ENCODE measurements at regions not wholly inside any gene's neighbourhood (a gene's known extent, or its start where the extent isn't known, plus 50 kb on each side); places are given as distances from the start of the nearest gene placed in this dataset.
"Not testable (repeated sequence)": the region's sequence is repeated elsewhere in the genome, so short reads cannot be mapped to it uniquely, and the experiment has no call there.

DNA sequence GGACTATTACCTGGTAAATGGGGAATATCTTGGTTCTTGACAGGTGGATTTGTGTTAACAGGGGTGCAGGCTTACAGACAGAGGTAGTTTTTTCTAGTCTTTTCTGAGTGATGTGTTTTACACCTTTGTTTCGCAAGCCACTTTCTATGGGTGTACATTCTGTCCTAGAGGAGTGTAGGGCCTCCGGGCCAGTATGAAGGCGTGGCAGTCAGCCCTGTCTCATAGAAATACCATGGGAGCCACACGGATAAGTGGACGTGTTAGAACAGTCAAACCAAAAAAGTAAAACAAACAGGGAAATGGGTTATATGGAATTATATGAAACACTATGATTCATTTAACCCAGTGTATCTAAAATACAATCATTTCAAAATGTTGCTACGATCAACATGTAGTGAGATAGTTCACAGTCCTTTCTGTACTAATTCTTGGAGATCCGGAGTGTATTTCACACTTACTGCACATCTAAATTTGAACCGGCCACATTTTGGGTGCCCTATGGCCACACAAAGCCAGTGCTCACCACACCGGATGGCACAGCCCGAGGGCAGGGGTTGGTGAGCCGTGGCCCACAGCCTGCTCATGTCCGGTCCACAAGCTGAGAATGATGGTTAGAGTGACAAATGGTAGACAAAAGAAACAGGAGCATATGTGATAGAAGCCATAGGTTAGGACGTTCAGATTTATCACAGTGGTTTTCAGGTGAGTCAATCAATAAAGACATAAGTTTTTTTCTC, 80.1 kb upstream of the IRX4 start:
- FAIRE-seq: no peak

DNA sequence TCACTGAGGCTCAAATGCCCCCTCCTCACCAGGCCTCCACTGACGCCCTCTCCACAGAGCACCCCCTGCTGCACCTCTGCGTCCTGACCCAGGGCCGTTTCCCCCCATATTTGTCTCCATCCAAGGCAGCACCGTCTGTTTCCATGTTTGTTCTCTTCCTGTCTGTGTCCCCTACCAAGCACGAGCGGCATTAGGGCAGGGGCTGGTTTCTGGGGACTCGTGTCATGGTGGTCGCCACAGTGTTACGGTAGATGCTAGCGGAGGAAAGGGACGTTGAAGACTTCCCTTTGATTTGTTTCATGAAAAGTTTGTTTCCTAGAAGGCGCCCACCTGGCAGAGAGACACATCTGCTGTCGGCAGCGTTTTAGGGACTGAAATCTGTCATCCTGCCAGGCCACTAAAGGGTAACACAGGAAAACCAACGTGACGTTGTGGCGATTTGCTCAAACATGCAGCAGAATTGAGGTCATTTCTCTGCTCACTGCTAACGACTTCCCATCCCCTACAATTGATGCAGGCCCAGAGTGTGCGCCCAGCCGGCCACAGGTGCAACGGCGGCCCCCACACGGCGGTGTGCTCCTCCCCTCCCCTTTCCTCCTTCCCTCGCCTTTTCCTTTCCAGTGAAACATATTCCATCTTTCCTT, 79.3 kb upstream of the IRX4 start:
- FAIRE-seq: no peak

DNA sequence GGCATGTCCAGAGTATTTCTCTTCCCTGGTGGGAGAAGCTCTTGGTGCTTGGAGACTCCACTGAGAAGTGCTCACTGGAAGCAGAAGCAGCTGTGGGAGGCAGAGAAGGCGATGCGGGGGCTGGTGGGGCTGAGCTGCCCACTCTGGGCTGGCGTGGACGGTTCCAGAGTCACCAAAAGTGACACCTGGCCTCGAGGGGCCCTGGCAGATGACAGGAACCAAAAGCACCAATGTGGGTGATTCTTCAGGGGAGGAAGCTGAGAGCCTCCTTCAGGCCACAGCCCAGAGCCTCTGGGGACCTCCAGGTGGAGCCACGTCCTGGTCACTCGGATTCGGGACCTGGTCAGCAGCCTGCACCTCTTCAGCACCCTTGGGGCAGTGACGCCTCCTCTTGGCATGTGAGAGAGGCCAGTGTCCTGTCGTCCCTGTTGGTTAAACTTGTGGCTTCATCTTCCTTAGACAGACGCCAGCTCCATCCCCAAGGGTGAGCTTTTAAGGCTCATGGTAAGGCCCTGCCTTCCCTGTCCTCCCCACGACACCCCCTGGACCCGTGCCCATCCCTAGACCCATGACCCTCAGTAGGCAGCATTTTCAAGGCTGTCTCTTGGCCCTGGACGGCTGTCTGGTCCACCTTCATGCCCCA, 78.7 kb upstream of the IRX4 start:
- no peak for FAIRE-seq

DNA sequence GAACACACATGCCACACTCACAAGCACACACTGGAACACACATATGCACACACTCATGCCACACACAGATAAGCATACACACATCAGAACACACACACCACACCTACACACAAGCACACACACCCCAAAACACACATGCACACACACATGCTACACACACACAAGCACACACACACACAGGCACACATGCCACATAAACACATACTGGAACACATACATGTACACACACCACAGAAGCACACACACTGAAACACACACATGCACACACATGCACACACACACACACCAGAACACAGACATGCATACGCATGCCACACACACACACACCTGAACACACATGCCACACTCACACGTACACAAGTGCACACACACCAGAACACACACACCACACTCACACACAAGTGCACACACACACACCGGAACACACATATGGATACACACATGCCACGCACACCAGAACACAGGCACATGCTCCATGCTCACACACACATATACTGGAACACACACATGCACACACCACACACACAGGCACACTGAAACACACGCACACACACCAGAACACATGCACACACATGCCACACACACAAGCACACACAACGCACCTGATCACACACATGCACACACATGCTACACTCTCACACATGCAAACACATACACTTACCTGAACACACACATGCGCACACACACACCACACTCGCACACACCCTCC, 78.0 kb upstream of the IRX4 start:
- FAIRE-seq: no peak

DNA sequence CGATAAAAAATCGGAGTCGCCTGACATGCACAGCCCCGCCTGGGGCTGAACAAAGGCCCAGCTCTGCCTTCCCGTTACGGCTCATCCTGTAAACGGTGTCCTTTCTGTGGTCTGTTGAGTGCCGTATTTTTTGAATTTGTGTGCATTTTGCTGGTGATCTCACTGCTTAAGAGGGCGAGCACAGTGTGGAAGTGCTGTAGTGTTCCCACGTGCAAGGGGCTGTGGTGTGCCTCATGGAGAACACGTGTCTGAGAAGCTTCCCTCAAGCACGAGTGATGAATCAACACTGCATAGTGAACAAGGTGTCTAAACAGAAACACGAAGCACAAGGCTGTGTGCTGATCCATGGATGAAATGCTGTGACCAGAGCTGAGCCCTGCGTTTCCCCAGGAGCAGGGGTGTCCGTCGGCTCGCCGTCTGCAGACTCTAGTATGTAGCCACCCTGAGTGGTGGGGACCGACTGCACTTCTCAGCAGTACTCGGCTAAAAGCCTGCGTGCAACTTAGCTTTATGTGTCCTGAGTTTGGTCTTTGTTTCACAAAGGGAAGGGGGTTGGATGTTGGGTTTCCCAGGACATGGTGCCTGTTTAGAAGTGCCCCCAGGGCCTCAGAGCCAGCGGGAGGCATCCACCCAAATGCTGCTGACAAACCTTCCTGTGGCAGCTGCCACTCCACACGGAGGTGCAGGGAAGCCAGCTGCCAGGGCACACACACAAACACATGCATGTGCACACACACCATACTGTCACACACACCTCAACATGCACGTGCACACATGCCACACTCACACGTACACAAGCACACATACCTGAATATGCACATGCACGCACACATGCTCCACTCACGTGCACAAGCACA, 77.2 kb upstream of the IRX4 start:
- FAIRE-seq: no peak

DNA sequence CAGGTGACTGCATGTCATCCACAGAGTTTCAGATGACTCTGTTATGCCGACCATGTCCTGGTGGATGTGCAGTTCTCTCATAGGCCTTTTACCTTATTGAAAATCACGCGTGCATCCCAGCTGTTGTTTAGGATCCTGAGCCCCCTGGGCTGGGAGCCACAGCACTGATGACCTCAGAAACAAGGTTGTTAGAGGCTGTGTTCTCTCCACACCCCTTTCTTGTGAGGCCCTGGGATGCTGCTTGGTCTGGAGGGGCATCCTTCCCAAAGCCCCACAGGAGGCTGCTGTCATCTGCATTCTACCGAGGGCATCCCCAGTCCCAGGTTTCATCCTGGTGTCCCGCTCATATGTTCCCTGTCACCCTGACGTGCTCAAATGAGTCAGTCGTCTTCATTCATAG, 76.5 kb upstream of the IRX4 start:
- FAIRE-seq: no peak

DNA sequence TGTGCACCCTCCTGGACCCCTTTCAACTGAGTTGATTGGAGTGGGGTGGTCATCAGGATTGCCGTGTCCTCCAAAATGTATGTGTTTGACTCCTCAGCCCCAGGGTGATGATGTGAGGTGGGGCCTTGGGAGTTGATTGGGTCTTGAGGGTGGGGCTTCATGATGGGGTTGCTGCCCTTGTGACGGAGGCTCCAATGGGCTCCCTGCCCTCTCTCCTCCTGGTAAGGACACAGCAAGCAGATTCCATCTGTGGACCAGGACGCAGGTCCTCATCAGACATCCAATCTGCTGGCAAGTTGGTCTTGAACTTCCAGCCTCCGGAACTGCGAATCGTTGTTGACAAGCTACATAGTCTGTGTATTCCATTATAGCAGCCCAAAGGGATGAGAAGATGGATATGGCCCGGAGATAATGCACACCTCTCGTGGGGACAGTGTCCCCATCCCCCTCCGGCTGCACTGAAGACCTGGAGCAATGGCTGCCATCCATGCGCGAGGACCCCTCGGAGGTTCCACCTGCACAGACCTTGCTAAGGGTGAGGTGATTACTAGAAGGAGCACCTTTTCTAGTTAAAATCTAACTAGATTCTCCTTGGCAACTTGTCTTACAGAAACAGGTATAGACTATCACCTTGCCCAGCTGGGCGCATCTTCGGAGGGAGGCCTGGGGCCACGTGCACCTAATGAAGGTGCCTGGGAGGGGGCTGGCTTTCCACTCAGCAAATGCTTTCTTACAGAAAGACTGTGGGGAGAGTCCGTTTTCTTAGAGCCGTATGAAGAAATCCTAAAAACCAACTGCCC, 75.7 kb upstream of the IRX4 start:
- FAIRE-seq: no peak

DNA sequence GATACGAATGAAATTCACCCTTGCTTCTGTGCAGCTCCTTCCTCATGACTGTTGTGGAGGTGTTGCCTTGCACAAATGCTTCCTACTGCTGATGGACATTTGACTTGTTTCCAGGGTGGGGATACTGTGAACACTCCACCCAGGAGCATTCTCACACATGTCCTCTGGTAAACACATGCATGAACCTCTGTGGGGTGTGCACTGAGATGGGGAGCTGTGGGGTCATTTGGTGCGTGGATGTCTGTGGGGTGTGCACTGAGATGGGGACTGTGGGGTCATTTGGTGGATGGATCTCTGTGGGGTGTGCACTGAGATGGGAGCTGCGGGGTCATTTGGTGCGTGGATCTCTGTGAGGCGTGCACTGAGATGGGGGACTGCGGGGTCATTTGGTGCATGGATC, 72.9 kb upstream of the IRX4 start:
- no peak for FAIRE-seq

DNA sequence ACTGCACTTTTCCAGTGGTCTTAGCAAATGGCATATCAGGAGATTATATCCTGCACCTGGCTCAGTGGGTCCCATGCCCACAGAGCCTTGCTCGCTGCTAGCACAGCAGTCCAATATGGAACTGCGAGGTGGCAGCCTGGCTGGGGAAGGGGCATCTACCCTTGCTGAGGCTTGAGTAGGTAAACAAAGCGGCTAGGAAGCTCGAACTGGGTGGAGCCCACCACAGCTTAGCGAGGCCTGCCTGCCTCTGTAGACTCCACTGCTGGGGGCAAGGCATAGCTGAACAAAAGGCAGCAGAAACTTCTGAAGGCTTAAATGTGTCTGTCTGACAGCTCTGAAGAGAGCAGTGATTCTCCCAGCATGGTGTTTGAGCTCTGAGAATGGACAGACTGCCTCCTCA, 71.0 kb upstream of the IRX4 start:
- FAIRE-seq: not testable (repeated sequence)

DNA sequence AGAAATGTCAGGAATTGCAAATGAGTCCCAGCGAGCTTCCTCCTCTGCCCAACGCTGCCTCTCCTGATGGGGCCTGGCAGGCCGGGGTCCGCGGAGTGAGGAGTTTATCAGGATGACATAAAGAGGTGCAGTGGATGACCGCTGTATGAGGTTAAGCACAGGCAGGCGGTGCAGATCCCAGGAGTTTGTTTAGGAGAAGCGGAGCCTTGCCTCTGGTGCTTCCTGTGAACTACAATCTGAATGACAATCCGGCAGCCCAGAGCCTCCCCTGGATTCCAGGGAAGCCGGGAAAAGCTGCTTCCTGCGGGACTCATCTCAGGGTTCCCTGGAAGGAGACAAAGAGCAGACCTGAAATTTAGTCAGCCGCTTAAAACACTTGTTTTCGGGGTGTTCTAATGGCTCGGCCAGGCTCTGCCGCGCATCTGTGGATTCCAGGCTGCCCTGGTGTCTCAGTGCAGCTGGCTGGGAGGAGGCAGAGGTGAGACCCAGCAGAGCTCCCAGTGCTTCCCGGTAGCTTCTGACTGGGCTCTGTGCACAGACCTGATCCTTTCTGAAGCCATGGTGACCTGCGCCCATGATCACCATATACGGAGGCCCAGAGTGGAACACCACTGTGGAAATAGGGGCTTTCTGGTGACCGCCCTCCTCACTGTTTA, 69.8 kb upstream of the IRX4 start:
- no peak for FAIRE-seq

DNA sequence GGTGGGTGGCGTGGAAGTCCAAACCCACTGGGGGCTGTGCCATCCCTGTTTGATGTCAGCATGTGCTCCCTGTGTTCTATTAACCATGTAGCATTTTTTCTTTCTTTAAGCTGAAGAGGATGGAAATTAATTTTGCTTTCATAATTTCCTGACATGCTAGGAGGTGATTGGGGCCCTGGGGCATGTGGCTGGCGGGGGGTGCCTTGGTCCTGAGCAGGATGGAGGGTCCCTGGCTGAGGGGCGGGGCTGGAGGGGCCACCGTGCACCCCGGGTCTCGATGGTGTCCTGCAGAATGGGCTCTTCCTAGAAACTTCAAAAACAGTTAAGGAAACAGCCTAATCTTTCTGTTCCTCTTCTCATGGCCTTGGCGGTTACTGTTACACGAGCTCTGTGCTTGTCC, 69.3 kb upstream of the IRX4 start:
- no peak for FAIRE-seq

DNA sequence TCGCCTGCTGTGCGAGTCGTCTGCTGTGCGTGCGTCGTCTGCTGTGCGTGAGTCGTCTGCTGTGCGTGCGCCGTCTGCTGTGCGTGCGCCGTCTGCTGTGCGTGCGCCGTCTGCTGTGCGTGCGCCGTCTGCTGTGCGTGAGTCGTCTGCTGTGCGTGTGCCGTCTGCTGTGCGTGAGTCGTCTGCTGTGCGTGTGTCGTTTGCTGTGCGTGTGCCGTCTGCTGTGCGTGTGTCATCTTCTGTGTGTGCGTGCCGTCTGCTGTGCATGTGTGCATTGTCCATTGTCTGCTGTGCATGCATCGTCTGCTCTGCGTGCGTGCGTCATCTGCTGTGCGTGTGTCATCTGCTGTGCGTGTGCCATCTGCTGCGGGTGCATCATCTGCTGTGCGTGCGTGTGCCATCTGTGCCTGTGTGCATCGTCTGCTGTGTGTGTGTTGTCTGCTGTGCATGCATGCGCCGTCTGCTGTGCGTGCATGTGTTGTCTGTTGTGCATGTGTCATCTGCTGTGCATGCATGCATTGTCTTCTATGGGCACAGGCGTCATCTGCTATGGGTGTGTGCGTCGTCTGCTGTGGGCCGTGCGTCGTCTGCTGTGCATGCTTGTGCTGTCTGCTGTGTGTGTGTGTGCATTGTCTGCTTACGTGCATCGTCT, 68.6 kb upstream of the IRX4 start:
- FAIRE-seq: no peak

DNA sequence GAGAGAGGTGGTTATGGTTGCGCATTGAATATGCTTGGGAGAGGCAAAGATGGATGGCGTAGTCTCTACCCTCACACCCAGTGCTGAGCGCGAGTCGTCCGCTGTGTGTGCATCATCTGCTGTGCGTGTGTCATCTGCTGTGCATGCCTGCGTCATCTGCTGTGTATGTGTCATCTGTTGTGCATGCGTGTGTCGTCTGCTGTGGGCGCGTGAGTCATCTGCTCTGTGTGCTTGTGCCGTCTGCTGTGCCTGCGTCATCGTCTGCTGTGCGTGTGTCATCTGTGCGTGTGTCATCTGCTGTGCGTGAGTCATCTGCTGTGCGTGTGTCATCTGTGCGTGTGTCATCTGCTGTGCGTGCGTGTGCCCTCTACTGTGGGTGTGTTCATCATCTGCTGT, 68.0 kb upstream of the IRX4 start:
- FAIRE-seq: no peak

DNA sequence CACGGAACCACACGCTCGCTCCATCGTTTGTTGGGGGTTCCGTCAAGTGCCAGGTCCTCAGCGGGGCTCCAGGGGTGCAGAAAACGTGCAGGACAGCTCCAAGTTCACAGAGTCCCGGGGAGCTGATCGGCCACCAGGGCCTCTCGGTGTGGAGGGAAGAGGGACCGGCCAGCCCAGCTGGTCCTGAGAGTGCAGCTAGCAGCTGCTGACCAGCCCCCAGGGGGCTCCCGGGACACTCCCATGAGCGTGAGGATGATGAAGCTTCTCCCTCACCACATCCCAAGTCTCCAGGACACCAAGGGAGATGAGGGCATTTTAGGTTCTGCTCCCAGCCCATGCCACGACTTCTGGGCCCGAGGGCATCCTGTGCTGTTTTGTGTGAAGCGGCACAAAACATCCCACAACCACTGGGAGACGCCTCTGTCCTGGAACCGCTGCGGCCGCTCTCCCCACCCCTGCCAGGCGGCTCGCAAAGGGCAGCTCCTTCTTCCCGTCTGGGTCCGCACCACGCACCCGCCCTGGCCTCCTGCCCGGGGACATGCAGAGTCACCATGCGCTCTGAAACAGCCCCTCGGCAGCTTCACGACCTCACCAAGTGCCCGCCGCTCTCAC, 67.5 kb upstream of the IRX4 start:
- FAIRE-seq: no peak

DNA sequence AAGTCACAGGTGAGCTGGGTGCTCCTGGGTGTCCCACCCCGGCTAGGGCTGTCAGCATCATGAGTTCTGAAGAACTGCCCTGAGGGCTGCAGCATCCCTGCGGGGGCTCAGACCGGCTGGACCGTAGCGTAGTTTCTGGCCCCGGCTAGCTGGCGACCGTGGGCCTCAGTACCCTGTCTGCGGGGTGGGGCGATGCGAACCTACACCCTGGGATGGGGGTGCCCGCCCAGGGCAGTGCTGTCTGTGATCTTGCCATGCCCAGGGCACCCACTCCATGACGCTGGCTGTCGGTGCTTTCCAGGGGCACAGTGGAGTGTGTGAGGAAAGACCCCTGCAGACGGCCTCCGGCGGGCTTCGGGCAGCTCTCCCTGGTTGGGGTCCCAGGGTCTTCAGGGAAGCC, 66.5 kb upstream of the IRX4 start:
- no peak for FAIRE-seq

DNA sequence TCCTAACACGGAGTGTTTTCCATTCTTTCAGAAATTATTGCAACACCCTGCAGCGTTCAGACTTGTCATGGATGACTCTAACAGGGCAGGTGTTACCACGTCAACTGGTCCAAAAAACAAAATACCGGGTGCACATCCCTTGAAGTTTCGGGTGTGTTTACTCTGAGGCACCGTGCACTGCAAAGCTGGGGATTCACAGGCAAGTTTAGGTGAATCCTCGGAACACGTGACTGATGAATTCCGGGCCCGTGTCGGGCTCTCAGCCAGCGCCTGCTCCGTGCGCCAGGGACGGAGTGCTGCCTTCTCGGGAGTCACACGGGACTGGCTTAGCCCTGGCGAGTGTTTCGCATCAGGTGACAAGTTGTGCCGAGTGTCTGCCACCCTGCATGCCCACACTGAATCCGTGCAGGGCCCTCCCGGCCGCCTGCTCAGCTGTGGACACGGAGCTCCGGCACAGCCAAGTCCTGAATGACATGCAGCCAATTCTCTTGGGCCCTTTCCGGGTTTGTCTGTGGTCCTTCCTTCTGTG, 66.0 kb upstream of the IRX4 start:
- FAIRE-seq: no peak

DNA sequence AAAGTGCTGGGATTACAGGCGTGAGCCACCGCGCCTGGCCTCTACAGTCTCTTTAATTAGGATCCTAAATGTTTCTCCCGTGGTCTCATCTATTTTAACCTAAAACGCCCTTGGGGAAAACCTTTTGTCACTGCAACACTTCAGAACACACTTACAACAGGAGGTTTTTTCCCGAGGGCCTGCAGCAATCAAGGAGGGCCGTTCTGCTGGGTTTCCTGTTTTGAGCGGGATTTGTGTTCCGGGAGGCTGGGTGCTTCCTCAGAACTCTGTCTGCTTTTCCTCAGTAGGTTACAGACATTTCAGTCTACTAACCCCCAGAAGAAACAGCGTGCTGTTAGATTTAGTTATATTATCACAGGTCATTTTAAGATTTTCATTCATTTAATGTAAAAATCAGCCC, 65.4 kb upstream of the IRX4 start:
- no peak for FAIRE-seq

DNA sequence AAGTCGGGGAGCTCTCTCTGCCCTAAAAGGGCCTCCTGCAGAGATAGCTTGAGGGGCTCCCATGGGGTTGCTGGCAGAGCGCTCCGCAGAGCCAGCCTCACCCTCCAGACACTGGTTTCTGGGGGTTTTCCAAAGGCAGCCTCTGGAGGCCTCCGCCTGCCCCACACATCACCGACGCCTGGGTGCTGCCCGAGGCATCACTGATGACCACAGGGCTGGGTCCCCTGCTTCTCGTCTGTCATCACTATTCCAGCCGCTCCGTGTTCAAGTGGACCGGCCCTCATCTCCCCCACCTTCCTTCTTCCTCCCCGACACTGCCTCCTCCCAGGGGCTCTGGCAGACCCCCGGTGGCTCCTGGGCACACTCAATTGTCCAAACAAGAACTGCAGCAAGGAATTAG, 64.1 kb upstream of the IRX4 start:
- FAIRE-seq: no peak

DNA sequence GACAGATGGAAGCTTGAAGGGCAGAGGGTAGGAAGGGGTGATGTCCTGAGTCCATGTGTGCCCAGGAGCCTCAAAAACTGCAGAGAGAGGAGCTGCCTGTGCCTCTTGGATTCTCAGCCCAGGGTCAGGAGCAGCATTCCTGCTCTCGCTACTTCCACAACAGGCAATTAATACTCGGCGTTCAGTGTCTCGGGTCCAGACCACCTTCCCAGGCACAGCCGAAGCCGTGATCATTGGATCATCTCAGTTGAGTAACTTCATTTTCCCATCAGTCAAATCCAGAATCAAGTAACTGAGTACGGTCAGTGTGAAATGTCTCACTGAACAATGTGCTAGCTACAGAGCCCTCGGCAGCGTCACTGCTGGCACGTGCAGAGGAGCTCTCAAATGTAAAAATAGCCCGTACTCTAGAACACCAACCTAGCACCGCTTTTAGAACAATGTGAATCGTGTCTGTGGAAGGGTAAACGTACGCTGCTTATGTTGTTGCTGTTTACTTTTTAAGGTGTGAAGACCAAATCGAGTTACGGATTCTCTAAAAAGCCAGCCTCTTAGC, 63.5 kb upstream of the IRX4 start:
- FAIRE-seq: no peak

DNA sequence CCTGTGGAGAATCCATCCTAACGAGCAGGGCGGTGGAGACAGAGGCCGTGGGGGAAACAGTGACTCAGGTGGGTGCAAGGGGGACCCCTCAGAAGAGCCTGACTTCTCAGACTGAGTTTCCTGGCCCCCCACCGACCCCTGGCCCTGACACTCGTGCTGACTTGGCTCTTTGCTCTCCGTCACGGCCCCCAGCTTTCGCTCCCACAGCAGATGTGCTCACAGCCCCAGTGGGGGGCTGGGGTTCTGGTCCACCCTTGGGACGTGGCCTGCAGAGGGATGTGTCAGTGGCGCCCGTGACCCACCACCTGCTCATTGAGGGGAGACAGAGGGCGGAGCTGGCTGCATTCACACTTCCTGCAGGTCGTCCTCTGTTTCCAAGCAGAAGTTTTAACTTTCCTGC, 62.9 kb upstream of the IRX4 start:
- FAIRE-seq: no peak
